GM23338 (cell line): ENCODE measurements at regions not wholly inside any gene's neighbourhood (a gene's known extent, or its start where the extent isn't known, plus 50 kb on each side); places are given as distances from the start of the nearest gene placed in this dataset.

Source experiments
- CREB1 ChIP-seq: fragments of 250-450 bp; sonication (Bioruptor Pico); IDR thresholded peaks from 2 replicates; pipeline ENCODE4 v1.5.0; 2020; ENCODE audit warnings: low read depth, mild to moderate bottlenecking, moderate library complexity
- EZH2 ChIP-seq: fragments of 200-600 bp; sonication (generic); IDR thresholded peaks from one replicate; pipeline ENCODE4 v1.8.0; 2017; ENCODE audit warnings: antibody characterized with exemption, mild to moderate bottlenecking, low read depth; ENCODE audit not compliant: unreplicated experiment
- EZH2phosphoT487 ChIP-seq: fragments of 200-600 bp; sonication (generic); IDR thresholded peaks from one replicate; pipeline ENCODE4 v1.8.1; 2018; ENCODE audit warnings: antibody characterized with exemption; ENCODE audit not compliant: unreplicated experiment
- NANOG ChIP-seq: IDR thresholded peaks from 2 replicates; pipeline ENCODE4 v1.6.1; 2016; ENCODE audit warnings: antibody characterized with exemption, borderline replicate concordance
- REST ChIP-seq: IDR thresholded peaks from one replicate; pipeline ENCODE4 v1.6.1; 2018; ENCODE audit warnings: antibody characterized with exemption; ENCODE audit not compliant: unreplicated experiment
- ZNF331 ChIP-seq: fragments of 250-450 bp; sonication (Bioruptor Pico); IDR thresholded peaks from 2 replicates; pipeline ENCODE4 v1.5.0; 2020; ENCODE audit warnings: low read depth, mild to moderate bottlenecking, moderate library complexity
- TF ChIP-seq, protein P1 (sequence below): IDR thresholded peaks from 2 replicates; pipeline ENCODE4 v1.6.1; 2016; ENCODE audit warnings: antibody characterized with exemption
- TF ChIP-seq, protein P2 (sequence below), 2 experiments: fragments of 200-600 bp in 1 of 2; sonication (generic) in 1 of 2; conservative IDR thresholded peaks; 2 replicates each; pipeline versions ENCODE4 v1.5.1 to v1.6.1; 2016 to 2017; ENCODE audit warnings: antibody characterized with exemption in 2 of 2, low read depth in 2 of 2, mild to moderate bottlenecking in 2 of 2, moderate library complexity in 1 of 2

GRCh38 chr4:123288309-123289025, 108.1 kb upstream of the SPRY1 start:
- TF ChIP-seq, protein P1, sequence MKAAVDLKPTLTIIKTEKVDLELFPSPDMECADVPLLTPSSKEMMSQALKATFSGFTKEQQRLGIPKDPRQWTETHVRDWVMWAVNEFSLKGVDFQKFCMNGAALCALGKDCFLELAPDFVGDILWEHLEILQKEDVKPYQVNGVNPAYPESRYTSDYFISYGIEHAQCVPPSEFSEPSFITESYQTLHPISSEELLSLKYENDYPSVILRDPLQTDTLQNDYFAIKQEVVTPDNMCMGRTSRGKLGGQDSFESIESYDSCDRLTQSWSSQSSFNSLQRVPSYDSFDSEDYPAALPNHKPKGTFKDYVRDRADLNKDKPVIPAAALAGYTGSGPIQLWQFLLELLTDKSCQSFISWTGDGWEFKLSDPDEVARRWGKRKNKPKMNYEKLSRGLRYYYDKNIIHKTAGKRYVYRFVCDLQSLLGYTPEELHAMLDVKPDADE: no peak
- TF ChIP-seq CREB1 (no peak), EZH2 (no peak), REST (no peak), EZH2phosphoT487 (no peak), NANOG (no peak), ZNF331 (CRISPR knock-in tag) (no peak)
- TF ChIP-seq, protein P2, sequence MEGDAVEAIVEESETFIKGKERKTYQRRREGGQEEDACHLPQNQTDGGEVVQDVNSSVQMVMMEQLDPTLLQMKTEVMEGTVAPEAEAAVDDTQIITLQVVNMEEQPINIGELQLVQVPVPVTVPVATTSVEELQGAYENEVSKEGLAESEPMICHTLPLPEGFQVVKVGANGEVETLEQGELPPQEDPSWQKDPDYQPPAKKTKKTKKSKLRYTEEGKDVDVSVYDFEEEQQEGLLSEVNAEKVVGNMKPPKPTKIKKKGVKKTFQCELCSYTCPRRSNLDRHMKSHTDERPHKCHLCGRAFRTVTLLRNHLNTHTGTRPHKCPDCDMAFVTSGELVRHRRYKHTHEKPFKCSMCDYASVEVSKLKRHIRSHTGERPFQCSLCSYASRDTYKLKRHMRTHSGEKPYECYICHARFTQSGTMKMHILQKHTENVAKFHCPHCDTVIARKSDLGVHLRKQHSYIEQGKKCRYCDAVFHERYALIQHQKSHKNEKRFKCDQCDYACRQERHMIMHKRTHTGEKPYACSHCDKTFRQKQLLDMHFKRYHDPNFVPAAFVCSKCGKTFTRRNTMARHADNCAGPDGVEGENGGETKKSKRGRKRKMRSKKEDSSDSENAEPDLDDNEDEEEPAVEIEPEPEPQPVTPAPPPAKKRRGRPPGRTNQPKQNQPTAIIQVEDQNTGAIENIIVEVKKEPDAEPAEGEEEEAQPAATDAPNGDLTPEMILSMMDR (conservative IDR thresholded peaks at IDR 0.05; ENCODE audit: low read depth in 2 of 2): no peak
